ENCODE measurements at regions not wholly inside any gene's neighbourhood (a gene's known extent, or its start where the extent isn't known, plus 50 kb on each side); places are given as distances from the start of the nearest gene placed in this dataset.

DNA sequence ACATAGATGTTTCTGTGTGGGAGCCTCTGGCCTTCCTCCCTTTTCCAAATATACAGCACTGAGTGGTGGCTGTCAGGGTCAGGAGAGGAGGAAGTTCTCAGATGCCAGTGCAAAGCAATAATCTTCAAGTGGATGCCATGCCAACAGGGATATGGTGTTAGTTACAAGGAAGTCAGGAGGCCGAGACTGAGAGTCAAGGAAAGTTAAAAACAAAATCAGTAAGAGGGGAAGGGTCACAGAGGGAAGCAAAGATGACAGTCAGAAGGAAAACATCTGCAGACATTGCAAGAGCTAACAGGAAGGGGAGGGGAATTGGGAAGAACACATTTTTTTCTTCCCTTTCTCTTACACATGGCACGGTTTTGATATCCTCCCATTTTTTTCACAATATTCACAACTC, 691.4 kb downstream of the ADGRL2 start:
- 58 to 76% (median 70%) methylated on average over 2 of the region's 2 CpGs for WGBS, 5 donors
- Histone ChIP-seq H3K27me3 (no peaks in the 10 kb centered on the region), H3K4me1 (no peaks in the 10 kb centered on the region), H3K27ac (peak overlapping the region in 2 of 5 donors; percentile 30 to 35), H3K9me3 (peaks cover 0 to 35% (median 24%) of the 10 kb centered on the region in 4 donors), H3K36me3 (no peaks in the 10 kb centered on the region), H3K4me3 (no peak overlapping the region)
- peak in 1 of 2 donors; percentile 11 for DNase-seq
- intact Hi-C loops (cut with DNase I; ENCODE audit: low total_unique reads), result no loop called here
- TF ChIP-seq POLR2A (IDR thresholded peaks at IDR 0.05) (no peak), EP300 (IDR thresholded peaks at IDR 0.05) (no peak), POLR2AphosphoS5 (IDR thresholded peaks at IDR 0.05) (no peak)
- TF ChIP-seq, protein P1, sequence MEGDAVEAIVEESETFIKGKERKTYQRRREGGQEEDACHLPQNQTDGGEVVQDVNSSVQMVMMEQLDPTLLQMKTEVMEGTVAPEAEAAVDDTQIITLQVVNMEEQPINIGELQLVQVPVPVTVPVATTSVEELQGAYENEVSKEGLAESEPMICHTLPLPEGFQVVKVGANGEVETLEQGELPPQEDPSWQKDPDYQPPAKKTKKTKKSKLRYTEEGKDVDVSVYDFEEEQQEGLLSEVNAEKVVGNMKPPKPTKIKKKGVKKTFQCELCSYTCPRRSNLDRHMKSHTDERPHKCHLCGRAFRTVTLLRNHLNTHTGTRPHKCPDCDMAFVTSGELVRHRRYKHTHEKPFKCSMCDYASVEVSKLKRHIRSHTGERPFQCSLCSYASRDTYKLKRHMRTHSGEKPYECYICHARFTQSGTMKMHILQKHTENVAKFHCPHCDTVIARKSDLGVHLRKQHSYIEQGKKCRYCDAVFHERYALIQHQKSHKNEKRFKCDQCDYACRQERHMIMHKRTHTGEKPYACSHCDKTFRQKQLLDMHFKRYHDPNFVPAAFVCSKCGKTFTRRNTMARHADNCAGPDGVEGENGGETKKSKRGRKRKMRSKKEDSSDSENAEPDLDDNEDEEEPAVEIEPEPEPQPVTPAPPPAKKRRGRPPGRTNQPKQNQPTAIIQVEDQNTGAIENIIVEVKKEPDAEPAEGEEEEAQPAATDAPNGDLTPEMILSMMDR (IDR thresholded peaks at IDR 0.05), result no peak

DNA sequence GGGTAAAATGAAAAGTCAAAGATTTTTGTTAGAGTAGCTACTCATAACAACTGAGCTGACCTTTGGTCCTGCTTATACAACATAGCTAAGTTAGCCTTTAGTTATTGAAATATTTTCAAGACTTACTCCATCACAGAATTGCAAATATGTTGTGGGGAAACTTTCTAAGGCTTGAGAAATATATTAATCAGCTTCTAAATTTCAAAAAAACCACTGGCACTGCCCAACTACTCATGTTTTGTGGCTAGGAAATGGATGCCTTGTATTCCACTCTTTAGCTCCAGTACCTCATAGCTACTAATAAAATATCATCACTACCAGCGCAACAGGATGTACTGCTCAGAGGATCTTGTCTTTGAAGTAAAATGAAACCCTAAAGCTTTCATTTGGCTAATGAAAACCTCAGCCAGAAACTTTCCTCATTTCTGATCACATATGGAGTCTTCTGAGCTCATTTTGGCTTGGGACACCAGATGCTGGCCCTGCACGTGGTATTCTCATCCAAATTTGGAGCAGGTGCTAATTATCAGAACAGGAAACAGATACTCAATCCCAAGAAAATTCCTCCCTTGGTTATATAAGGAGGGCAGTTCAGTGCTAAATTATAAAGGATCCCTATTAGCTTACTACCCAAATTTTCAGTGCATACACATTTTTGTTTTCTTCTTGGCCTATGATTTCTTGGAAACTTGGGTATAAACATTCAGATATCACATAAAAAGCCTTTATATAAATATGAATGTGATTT, 690.7 kb downstream of the ADGRL2 start:
- Histone ChIP-seq H3K4me3 (no peak overlapping the region), H3K27ac (peak overlapping the region in 2 of 5 donors; percentile 30 to 35), H3K4me1 (no peaks in the 10 kb centered on the region), H3K27me3 (no peaks in the 10 kb centered on the region), H3K9me3 (peaks cover 0 to 30% (median 19%) of the 10 kb centered on the region in 4 donors), H3K36me3 (no peaks in the 10 kb centered on the region)
- TF ChIP-seq POLR2A (IDR thresholded peaks at IDR 0.05) (no peak), POLR2AphosphoS5 (IDR thresholded peaks at IDR 0.05) (no peak), EP300 (IDR thresholded peaks at IDR 0.05) (no peak)
- TF ChIP-seq, protein P1 (IDR thresholded peaks at IDR 0.05), result no peak
- intact Hi-C loops (cut with DNase I; ENCODE audit: low total_unique reads), result no loop called here
- 47 to 71% (median 68%) methylated on average over 2 of the region's 2 CpGs for WGBS, 5 donors
- DNase-seq, result peak in 1 of 2 donors; percentile 12

DNA sequence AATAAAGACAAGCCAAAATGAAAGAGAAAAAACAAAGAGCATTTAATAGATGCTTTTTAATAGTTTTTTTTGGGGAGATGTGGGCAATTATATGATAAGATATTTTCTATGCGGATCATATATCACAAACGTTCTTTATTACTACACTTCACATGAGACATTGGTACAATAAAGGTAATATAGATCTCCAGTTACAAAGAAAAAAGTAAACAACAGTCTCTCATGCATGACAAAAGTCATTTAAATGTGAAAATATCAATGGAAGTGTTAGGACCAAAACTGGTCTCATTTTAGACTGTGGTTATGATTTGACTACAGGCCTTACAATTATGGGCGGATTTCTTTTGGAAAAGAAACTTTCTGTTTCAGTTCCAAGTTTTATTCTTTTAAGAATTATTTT, 687.0 kb downstream of the ADGRL2 start:
- no peak for DNase-seq
- WGBS, 5 donors, result 81 to 92% (median 88%) methylated on average over 3 of the region's 3 CpGs
- Histone ChIP-seq H3K4me3 (no peak overlapping the region), H3K27ac (no peak overlapping the region), H3K36me3 (no peaks in the 10 kb centered on the region), H3K27me3 (no peaks in the 10 kb centered on the region), H3K4me1 (peaks cover 0 to 10% (median 4%) of the 10 kb centered on the region in 4 donors), H3K9me3 (no peaks in the 10 kb centered on the region)
- TF ChIP-seq POLR2A (IDR thresholded peaks at IDR 0.05), result no peak
- TF ChIP-seq EP300 (IDR thresholded peaks at IDR 0.05), result no peak
- TF ChIP-seq POLR2AphosphoS5 (IDR thresholded peaks at IDR 0.05), result no peak
- TF ChIP-seq, protein P1 (IDR thresholded peaks at IDR 0.05), result no peak
- intact Hi-C loops (cut with DNase I; ENCODE audit: low total_unique reads), result no loop called here

DNA sequence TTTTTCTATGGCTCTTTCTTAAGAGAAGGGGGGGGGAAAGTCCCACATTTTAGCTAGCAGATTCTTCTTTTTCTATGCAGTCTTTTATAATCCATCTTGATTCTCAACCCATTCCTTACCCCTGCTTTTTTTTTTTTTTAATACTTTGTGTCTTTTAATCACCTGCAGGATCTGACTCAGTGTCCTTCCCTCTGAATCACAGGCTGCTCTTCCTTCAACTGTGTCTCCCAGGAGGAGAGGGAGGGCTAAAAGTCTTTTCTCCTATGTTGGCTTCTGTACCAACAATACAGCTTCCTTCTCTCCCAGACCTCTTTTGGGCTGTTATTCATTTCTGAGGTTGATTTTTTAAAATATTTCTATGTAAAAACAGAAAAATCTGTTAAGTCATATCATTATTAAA, 686.2 kb downstream of the ADGRL2 start:
- intact Hi-C loops (cut with DNase I; ENCODE audit: low total_unique reads), result no loop called here
- no peak overlapping the region for H3K27ac ChIP-seq
- TF ChIP-seq EP300 (IDR thresholded peaks at IDR 0.05), result no peak
- no peak for TF ChIP-seq POLR2A (IDR thresholded peaks at IDR 0.05)
- TF ChIP-seq, protein P1 (IDR thresholded peaks at IDR 0.05), result no peak

More for the DNA sequence above, 686.2 kb downstream of the ADGRL2 start:
- Histone ChIP-seq H3K27me3 (no peaks in the 10 kb centered on the region), H3K4me1 (peaks cover 0 to 10% (median 4%) of the 10 kb centered on the region in 4 donors), H3K9me3 (no peaks in the 10 kb centered on the region), H3K36me3 (no peaks in the 10 kb centered on the region), H3K4me3 (no peak overlapping the region)
- DNase-seq, result no peak

Data from stomach (tissue), 8 donors.